KOPT-K1 (cell line): ENCODE measurements at regions not wholly inside any gene's neighbourhood (a gene's known extent, or its start where the extent isn't known, plus 50 kb on each side); places are given as distances from the start of the nearest gene placed in this dataset.

Source experiments
- H3K27ac ChIP-seq: fragments of 200-600 bp; sonication (generic); 2 replicates; pipeline ENCODE4 v1.5.1; 2016; ENCODE audit warnings: antibody characterized with exemption, mild to moderate bottlenecking, low read depth, low read length; ENCODE audit not compliant: poor library complexity, severe bottlenecking
- H3K36me3 ChIP-seq: fragments of 200-600 bp; sonication (generic); 2 replicates; pipeline ENCODE4 v1.5.1; 2017; ENCODE audit warnings: antibody characterized with exemption, mild to moderate bottlenecking, low read length, moderate library complexity; ENCODE audit not compliant: insufficient read depth
- H3K9me3 ChIP-seq: fragments of 200-600 bp; sonication (generic); 2 replicates; pipeline ENCODE4 v1.5.1; 2017; ENCODE audit warnings: antibody characterized with exemption, low read length, mild to moderate bottlenecking; ENCODE audit not compliant: insufficient read depth, poor library complexity, severe bottlenecking

DNA sequence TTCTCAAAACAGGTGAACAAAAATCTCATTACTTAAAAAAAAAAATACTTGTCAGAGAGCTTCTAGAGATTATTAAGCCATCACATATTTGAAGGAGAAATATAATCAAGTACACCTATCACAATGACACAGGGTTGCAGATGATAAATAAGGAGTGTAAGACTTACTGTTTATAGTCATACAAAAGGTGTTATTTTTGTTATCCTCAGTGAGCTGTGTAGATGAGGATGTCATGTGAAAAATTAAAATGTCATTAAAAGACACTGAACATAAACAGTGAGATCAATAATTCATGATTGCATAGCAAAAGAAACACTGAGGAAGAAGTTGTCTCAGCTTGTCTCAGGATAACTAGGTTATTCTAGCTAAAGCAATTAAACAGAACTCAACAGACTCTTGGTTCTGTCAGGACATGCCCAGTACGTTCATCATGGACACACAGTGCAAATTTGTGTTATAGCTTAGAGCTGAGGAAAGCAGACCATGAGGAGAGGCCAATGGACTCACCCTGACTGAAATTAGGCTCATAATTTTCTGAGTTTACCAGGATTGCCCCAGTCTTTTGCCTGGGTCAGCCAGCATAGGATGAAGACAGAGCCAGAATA, 1162.6 kb upstream of the C9orf72 start:
- Histone ChIP-seq H3K36me3 (no peaks in the 10 kb centered on the region), H3K9me3 (no peaks in the 10 kb centered on the region), H3K27ac (no peak overlapping the region)

DNA sequence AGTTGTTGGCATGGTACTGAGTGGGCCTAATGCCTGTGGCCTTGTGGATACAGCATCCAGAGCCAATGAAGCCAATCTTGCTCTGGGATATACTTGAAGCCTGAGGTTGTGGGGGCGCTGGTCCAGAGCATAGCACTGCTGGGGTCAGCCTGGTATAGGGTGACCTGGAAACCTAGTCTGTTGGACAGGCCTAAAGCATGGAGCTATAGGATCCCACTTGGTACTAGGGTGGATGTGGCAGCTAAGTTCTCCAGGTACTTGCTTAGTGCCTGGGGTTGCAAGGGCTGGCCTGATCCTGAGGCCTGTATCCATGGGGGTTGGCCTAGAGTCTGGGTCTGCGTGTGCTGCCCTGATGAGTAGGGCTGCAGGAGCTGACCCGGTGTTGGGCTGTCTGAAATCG, 1168.2 kb upstream of the C9orf72 start:
- Histone ChIP-seq H3K36me3 (no peaks in the 10 kb centered on the region), H3K27ac (no peak overlapping the region), H3K9me3 (no peaks in the 10 kb centered on the region)

DNA sequence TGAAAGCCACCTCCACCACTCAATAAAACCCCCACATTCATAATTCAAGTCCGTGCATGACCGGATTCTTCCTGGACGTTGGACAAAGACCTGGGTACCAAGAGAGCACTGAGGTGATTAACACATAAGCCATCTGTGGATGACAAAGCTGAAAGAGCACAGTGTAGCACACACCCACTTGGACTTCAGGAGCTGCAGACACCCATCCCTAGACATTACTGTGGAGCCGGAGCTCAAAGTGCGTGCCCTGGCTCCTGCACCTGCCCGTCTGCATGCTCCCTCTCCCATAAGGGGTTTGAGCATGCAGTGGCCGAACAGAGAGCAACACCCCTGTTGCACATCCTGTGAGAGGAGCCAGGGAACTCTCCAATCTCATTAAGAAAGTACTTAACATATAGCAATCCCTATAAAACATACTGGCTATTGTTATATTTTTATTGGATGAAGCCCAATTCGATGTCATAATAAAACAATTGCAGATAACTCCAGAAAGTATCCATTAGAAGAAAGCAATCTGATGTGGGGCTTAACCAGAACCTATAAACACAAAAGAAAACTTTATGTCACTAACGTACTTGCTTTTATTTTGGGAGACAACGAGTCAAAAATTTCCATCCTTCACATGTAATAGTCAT, 1174.2 kb upstream of the C9orf72 start:
- H3K27ac ChIP-seq = no peak overlapping the region
- no peaks in the 10 kb centered on the region for H3K36me3 ChIP-seq
- no peaks in the 10 kb centered on the region for H3K9me3 ChIP-seq

DNA sequence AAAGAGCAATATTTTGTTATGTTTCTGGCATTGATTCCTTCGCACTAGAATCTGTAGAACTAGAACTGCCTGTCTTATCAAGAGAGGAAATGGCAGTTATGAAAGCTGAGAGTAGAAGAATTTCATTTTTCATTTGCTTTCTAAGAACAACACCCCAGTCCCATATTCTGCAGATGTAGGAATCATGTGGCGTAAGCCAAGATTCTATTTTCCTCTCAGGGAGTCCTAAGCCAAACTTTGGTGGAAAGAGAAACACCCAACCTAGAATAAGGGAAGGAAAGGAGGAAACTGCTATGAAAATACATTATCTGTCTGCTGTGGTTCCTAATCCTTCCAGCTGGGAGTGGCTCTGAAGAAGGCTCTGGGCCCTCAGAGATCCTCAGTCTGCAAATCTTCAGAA, 1176.9 kb upstream of the C9orf72 start:
- Histone ChIP-seq H3K27ac (no peak overlapping the region), H3K36me3 (no peaks in the 10 kb centered on the region), H3K9me3 (no peaks in the 10 kb centered on the region)

DNA sequence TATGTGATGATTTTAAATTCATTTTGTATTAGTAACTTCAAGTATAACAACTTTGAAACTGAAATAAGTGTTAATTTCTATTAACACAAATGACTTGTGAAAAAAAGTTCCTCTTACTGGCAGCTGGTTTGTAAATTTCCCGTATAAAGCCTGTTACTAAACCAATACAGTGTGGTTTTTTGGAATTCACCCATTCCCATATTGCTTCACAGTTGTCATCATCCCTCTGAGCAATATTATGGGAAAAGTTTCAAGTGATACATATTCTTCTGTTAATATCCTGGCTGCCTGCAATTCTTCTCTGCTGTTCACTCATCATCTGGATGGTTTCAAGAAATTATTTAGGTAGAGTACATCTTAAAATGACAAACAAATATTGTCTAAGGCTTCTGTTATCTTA, 1185.1 kb upstream of the C9orf72 start:
- Histone ChIP-seq H3K9me3 (no peaks in the 10 kb centered on the region), H3K27ac (no peak overlapping the region), H3K36me3 (no peaks in the 10 kb centered on the region)

DNA sequence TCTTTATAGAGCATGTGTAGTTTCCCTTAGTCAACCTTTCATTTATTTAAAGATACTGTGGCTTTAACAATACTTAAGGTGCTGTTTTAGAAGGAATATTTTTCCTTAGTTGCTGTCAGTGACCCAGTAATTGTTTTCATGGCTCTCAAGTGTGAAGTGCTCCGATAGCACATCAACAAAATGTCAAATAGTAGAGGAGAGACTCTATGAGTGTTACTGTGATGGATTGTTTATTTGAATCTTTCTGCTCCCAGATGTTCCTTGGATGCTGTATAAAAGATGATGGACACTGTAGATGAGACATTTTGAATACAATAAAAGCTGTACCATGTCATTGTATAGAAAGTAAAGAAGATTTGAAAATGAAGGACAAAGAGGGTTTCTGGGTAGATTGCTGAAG, 1185.7 kb upstream of the C9orf72 start:
- no peak overlapping the region for H3K27ac ChIP-seq
- no peaks in the 10 kb centered on the region for H3K36me3 ChIP-seq
- H3K9me3 ChIP-seq = no peaks in the 10 kb centered on the region

DNA sequence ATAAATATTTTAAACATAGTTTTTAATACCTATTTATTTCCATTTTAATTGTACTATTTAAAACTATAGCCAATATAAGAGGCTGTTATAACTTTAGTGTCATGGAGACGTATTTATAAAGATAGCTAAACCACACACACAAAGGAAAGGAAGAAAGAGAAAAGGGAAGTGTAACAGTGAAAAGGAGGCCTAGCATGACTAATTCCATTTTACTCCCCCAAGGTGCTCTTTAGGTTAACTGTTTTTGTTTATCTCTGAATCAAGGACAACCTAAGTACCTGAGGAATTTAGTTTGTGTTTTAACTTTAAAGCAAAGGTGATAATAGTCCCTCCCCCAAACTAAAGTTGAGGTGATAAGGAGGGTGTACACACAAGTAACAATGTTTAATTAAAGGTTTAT, 1188.9 kb upstream of the C9orf72 start:
- Histone ChIP-seq H3K27ac (no peak overlapping the region), H3K36me3 (no peaks in the 10 kb centered on the region), H3K9me3 (no peaks in the 10 kb centered on the region)

DNA sequence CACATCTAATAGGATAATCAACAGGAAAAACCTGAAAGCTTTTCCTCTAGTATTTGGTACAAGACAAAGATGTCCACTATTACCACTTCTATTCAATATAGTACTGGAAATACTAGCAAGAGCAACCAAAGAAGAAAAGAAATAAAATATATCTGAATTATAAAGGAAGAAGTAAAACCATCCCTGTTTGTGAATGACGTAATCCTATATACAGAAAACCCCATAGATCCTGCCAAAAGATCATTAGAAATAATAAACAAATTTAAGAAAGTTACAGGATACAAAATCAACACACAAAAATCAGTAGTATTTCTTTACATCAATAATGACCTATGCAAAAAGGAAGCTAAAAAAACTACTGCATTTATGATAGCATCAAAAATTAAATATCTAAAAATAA, 1191.3 kb upstream of the C9orf72 start:
- Histone ChIP-seq H3K9me3 (no peaks in the 10 kb centered on the region), H3K27ac (no peak overlapping the region), H3K36me3 (no peaks in the 10 kb centered on the region)

DNA sequence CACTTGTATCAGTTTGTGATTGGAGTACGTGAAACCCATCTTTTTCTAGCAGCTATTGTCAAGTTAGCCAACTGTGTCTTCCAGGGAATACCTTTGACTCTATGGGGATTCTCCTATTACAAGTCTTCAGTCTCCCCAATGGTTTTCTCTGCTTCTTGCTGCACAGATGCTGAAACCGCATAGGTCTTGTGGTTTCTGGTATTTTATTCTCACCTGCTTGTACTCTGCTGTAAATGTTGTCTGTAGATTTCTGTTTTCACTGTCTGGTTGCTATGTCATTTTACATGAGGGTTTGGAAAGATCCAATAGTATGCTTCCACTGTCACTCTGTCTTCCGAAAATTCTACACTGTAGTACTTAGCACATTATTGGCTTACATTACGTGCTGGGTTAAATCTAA, 1196.9 kb upstream of the C9orf72 start:
- no peaks in the 10 kb centered on the region for H3K36me3 ChIP-seq
- no peaks in the 10 kb centered on the region for H3K9me3 ChIP-seq

DNA sequence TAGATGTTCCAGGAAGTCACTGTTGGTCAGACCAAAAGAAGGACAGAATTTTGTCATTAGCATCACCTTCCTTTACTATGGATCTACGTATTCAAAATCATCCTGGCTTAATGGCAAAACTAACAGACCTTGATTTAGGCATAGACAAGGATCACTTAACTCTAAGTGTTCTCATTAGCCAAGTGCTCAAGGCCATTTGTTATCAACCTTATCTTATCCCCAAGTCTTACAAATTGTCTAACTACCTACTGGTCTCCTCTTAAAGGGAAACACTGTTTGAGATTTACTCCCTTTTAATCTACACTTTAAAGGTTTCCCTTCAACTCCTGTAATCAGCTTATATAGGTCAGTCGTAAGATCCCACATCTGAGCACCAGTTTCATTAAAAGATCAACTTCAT, 1197.5 kb upstream of the C9orf72 start:
- Histone ChIP-seq H3K27ac (no peak overlapping the region), H3K36me3 (no peaks in the 10 kb centered on the region), H3K9me3 (no peaks in the 10 kb centered on the region)

More for the DNA sequence above, 1196.9 kb upstream of the C9orf72 start:
- no peak overlapping the region for H3K27ac ChIP-seq

DNA sequence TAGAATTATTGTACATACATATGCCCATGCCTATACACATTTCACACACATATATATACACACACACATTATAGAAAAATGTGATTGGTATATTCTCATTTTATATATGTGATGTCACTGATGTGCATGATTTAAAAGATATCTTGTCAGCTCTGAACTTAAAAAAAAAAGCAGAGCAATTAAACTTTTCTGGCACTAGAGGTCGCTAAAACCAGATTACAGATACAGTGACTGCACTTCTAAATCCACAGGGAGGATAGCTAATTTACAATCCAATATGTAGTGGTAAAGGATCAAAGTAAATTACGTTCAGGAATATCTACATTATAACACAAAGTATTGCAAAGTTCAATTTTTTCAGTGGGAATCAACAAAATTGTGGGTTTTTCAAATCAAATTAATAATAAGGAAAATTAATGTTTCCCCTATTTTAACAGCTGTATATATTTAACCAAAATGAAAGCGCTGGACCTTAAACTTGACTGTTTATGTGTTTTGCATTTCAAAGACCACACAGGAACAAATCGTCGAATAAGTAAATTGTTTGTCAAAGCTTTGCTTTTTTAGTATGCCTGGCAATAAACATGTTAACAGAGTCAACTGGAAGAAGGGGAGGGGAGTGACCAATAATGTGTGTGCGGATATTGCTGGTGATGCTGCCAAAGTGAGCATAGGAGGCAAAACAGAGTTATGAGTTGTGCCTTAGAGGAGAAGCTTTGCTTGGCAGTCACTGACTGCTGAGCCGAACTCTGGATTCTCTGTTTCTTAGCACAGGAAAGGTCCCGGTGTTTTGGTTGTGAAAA, 1201.4 kb upstream of the C9orf72 start:
- Histone ChIP-seq H3K36me3 (no peaks in the 10 kb centered on the region), H3K9me3 (no peaks in the 10 kb centered on the region), H3K27ac (no peak overlapping the region)

DNA sequence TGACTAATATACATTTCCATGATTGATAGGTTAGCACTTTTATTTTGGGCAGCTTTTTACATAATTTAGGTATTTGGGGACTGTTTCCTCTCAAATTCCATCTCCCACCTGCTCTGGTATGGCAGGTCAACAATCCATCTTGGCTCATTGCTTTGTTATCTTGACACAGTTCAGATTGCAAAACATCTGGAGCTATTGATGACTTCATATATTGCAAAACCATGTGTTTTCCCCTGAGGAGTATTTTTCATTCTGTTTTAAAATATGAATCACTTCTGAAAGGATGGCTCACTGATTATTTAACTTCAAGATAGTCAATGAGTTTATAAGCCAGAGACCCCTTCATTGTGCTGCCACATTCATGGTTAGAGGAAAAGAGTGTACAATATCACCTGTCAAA, 1206.0 kb upstream of the C9orf72 start:
- no peak overlapping the region for H3K27ac ChIP-seq
- H3K36me3 ChIP-seq = no peaks in the 10 kb centered on the region
- H3K9me3 ChIP-seq = no peaks in the 10 kb centered on the region

DNA sequence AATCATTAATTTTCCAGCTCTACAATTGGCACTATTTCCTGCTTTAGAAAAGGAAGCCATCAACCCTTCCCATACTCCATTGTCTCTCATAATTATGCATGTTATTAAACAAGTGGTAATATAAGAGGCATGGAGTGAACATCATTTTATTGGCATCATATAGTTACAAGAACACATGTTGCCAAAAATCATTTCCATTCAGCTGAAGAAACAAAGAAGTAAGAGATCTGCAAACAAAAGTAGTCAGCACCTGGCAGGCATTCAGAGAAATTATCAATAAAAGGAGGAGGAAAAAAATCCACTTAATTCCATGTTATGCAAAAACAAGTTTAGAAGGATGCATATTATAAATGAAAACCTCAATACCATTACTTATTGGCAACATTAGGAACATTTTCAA, 1208.2 kb upstream of the C9orf72 start:
- Histone ChIP-seq H3K9me3 (no peaks in the 10 kb centered on the region), H3K27ac (no peak overlapping the region), H3K36me3 (no peaks in the 10 kb centered on the region)

DNA sequence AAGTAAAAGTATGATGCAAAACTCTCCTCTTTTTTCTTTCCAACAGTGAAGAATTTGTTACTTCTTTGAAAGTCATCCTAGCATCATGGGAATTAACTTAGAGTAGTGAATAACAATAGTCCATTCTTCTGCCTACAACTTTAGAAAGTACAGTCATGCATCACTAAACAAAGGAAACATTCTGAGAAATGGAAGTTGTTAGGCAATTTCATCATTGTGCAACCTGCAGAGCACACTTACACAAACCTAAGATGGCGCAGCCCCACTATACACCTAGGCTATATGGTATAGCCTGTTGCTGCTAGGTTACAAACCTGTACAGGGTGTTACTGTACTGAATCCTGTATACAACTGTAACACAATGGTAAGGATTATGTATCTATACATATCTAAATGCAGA, 1209.3 kb upstream of the C9orf72 start:
- Histone ChIP-seq H3K27ac (no peak overlapping the region), H3K36me3 (no peaks in the 10 kb centered on the region), H3K9me3 (no peaks in the 10 kb centered on the region)

DNA sequence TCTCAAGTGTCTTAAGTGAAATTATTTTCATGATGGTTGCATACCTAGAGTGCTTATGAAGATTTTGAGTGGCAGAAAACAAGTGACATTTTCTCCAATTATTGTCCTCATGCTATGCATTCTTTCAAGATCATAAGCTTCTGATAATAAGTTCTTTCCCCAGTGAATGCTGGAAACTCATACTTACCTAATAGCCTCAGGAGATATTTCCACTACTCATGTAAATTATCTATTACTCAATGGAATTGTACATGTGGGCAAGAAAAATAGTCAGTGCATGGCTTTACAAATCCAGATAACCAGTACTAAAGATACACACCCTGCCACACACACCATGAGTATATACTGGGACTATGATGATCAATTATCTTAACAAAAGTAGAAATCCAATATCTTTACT, 1219.4 kb upstream of the C9orf72 start:
- H3K27ac ChIP-seq = no peak overlapping the region
- no peaks in the 10 kb centered on the region for H3K36me3 ChIP-seq
- no peaks in the 10 kb centered on the region for H3K9me3 ChIP-seq

DNA sequence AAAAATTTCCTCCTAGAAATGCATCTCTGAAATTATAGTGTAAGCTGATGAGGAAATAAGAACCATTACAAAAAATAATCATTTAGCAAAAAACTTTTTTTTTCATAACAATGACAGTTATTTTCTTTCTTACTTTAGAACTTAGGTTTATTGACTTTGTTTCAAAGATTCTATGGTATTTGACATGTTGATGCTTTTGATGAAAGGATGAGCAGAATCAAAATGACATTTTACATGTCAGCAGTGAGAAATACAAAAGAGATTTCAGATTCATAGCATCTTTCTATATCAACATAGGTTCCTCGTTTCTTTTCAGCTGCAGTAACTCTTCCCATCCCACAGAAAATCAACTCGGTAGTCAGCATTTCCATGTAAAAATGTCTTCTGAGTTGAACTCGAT, 1226.6 kb upstream of the C9orf72 start:
- H3K27ac ChIP-seq = no peak overlapping the region
- no peaks in the 10 kb centered on the region for H3K9me3 ChIP-seq
- H3K36me3 ChIP-seq = no peaks in the 10 kb centered on the region
